Dermis microvascular lymphatic vessel endothelial cell (primary cell): ENCODE measurements at regions not wholly inside any gene's neighbourhood (a gene's known extent, or its start where the extent isn't known, plus 50 kb on each side); places are given as distances from the start of the nearest gene placed in this dataset.
"Not testable (repeated sequence)": the region's sequence is repeated elsewhere in the genome, so short reads cannot be mapped to it uniquely, and the experiment has no call there.

Source experiments
- DNase-seq, 2 donors: peaks; one replicate each; pipeline versions ENCODE4 v3.0.0 to v3.0.0-alpha.2; 2010; ENCODE audit warnings: low read depth in 2 of 2

DNA sequence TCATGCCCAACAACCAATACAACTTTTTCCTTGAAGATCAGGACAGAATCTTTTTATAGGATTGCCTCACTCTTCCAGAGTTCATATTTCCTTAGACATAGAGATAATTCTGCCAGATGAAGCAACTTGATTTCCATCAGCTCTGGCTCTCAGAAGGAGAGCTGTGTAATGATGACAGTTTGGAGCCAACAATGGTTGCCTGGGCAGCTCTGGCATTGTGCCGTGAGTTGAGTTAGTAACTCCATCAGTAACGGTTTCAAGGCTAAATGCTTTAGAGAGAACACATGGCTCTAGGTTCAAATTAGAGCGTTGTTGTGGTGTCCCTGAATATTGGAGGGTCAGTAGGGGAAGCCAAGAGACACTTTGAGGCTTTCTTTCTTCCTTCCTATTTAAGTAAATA is 501.7 kb upstream of the SEL1L start:
- no peak for DNase-seq

DNA sequence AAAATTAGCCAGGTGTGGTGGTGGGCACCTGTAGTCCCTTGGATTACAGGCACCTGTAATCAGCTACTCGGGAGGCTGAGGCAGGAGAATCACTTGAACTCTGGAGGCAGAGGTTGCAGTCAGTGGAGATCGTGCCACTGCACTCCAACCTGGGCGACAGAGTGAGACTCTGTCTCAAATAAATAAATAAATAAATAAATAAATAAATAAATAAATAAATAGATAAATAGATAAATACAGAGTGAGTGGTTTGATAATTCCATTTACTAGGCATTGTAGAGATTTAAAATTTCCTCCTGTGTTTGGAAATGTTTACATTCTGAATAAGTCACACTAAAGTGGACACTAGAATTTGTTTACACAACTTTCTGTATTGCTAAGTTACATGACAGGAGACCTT is 504.4 kb upstream of the SEL1L start:
- not testable (repeated sequence) for DNase-seq

DNA sequence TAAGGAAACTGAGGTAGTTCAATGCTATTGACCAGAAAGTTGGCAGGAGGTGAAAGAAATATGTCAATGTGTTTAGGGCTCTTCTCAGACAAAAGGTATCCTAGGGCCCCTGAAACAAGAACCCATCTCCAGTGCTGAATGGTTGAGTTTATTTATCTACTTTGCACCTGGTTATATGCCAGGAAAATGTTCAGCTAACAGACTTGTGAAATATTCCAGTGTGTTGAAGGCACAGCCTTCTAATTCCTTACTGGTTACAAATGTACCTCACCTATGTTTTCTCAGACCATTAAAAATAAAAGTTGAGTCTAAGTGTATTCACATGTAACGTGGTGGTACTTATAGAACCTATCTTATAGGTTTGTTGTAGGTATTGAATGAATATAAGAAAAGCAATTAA is 511.7 kb upstream of the SEL1L start:
- no peak for DNase-seq

DNA sequence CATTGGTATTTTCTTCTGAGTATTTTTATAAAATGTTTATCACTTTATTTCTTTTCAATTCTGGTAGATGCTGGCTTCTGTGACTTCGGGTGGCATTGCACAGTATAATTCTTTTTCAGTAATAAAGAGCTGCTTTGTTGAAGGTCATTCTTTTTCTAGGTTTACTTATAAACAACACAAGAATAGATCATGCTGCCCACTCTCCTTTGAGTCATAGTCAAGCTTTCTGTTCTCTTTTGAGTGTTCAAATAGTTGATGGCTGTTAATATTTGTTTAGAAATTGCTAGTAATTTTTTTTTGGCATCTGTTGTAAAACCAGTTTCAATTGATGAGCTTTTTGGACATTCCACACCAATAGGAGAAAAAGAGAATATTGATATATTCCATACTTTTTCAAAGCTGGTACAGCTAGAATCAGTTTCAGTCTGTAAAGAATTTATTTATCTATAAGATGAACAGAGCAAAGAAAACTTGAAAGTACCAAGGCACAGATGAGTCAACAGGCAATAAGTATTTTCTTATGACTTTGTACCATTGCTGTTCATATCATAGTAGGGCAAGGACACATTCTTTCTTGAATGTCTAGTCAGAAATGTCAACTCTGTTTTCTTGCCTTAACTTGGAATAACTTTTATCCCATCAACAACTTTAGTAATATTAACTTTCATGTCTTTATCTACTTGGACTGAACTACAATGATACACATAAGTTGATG is 513.0 kb upstream of the SEL1L start:
- no peak for DNase-seq

DNA sequence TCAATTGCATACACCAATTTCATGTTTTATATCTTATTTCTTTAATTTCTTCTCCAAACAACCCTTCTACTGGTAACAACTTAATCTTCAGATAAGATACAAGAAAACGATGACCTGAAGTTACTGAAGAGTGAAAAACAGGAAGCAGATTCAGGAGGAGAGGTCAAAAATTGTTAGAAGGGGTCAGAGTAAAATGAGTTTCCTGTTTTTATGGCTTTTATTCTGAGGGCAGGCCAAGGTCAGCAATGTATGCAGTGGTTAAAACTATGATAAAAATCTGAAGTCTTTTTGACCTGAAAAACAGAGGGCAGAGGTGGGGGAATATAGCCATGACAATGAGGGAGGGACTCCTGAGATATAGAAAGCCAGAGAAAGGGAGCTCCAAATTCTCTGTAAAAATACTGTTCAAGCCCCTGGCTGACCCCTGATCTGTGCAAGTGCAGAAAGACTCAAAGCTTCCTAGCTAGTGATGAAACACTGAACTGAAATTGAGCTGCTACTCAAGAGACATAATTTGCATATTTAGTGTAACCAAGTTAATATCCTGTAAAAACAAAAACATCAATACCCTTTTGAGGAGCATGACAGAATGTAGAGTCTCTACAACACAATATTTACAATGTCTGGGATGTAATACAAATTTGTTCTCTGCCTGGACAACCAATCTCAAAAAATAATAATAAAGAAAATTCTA is 514.3 kb upstream of the SEL1L start:
- DNase-seq: no peak

DNA sequence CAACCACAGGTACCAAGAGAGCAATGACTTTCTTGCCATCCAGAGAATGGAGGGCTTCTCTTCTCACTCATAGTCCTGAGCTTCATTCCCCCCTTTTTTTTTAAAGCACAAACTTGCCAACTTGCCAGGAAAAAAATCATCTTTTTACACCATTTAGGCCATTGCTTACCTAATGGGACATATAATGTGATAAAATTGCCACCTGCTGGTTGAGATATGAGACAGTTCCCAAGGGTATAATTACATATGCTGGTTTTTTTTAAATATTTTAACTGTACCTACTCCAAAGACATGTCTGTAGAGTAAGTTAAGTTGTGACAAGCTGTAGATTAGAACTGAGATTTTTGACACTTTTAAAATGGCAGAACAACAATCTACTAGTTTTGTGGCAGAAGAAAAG is 519.1 kb upstream of the SEL1L start:
- no peak for DNase-seq

DNA sequence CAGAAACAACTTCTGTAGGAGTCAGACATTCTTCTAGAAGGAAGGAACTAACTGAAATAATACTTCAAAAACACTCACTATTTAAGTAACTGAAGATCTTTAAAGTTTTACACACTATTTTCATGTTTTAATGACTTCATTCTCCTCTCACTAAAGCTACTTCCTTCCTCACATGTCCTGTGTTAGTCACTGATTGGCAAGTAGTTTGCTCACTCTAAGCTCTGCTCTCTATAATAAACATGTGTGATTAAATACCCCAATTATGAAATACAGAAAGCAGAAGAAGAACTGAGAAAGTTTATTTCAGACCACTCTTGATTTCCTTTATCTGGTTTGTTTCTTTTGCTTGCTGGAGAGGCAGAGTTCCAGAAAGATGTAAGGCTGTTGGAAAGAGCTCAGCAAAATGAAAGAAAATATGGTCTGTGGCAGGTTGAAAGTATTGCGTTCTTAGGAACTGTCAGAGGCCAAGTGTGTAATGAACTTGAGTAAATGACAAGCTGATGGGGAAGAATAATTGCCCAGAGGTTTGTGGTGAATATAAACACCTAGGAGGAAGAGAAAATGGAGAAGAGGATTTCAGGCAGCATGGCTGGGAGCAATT is 522.0 kb upstream of the SEL1L start:
- DNase-seq: peak in 1 of 2 donors; percentile 11

DNA sequence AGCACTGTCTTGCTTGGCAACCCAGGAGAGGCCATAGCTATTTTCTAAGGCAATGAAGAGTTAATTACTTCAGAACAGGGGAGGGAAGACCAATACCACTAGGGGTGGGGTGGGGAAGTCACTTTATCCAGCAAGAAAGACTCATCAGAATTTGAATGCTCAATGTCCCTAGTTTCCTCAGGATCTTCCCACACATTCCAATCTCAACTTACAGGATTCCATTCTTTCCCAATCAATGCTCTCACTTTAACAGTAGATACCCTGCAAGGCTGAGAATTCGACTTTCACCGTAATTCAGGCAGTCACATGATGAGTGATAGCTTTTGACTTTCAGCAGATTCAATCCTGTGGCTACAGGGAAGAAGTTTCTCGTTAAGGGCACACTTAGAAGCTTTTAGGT is 526.6 kb upstream of the SEL1L start:
- no peak for DNase-seq

DNA sequence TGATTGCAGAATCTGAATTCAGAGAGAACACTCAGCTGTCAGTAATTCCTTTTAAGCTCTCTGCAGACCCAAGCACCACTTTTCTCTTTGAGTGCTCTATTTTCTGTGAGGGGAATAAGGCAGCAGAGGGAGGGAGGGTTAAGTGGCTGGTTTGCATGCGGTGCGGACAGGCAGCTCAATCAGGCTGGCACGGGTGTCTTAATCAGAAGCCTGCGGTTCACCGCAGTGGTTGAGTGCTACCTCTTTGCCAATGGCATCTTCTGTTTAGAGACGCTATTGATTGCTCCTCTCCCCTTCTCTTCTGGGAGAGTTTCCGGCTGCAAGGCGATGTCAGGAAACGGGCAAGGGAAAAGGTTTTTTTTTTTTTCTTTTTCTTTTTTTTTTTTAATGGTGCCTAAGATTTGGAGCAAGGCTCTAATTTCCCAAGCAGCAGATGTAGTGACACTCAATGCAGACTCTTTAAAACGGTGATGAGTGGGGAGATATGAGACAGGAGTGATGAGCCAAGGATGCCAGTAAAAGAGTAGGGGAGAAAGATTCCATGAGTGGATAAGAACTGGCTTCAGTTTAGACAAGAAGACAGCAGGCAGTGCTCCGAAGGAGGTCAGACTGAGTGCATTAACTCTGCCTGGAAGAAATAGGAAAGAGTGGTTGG is 533.7 kb upstream of the SEL1L start:
- DNase-seq: no peak

DNA sequence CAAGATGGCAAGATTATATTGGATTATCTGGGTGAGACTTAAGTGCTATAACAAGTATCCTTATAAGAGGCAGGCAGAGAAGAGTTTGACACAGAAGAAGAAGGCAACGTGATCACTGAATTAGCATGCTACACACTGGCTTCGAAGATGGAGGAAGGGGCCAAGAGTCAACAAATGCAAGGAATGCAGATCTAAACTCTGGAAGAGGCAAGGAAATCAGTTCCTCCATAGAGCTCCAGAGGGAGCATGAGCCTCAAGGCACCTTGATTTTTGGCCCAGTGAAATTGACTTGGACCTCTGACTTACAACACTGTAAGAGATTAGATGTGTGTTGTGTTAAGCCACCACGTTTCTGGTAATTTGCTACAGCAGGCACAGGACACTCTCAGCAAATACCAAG is 536.4 kb upstream of the SEL1L start:
- no peak for DNase-seq

DNA sequence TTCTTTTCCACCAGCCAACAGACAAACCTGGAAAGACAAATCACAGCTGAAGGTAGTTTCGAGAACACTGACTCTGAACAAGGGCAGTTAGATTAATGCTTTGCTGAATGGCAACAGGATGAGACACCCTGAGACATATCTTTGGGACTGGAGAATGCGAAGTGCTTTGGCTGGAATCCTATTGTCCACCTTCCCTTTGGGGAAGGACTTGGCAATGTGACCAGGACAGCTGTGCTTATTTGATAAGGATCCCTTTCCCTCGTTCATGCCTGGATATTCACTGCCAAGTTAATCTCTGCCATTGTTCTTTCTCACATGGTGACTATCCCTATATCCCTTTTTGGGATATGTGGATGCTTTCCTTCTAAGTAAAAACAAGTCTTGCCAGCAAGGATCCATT is 537.1 kb upstream of the SEL1L start:
- no peak for DNase-seq

DNA sequence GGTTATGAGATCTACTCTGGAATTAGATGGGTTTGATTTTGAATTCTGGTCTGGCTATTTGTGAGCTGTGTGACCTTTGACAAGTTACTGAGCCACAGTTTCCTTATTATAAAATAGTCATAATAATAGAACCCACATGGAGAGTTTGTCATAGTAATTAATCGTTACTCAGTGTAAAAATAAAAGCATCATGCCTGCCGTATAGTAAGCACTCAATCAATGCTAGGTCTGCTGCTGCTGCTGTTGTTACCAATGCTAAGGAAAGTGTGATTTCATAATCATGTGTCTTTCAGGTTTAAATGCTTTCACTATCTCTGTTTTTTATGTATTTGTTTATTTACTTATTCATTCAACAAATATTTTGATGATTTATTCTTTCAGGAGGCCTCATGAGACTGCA is 539.9 kb upstream of the SEL1L start:
- DNase-seq: no peak

DNA sequence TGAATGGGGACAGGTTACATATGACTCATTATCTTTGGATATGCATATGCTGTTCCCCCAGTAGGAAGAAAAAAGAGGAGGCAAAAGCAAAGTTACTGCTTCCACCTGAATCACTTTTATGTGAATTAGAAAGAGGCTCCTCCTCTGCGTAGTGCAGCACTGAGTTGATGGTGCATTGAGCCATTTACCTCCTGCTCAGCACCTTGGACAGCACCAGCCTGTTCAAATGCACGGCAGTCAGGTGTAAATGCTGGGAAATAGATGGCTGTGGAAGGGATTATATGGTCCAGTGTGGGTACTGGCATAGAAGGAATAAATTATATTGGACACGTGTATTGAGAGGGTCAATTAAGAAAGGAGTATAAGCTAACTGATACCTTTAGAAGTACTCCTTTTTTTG is 541.9 kb upstream of the SEL1L start:
- peak; percentile 13 to 23 for DNase-seq

DNA sequence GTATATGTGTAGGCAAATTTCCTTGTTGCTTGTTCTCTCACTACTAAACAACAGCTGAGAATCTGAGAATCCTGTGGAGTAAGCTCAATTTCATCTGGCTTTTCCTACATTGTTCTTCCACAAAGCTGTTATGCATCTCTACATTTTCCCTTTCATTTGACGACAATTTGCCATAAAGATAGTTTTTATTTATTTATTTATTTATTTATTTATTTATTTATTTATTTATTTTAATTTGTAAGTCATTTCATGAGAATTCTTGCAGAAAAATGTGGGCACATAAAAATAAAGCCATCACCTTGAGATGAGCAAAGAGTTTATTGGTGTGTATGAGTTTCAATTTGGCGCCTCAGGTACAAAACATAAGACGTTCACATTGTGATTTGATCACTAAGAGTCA is 545.9 kb upstream of the SEL1L start:
- DNase-seq: no peak

DNA sequence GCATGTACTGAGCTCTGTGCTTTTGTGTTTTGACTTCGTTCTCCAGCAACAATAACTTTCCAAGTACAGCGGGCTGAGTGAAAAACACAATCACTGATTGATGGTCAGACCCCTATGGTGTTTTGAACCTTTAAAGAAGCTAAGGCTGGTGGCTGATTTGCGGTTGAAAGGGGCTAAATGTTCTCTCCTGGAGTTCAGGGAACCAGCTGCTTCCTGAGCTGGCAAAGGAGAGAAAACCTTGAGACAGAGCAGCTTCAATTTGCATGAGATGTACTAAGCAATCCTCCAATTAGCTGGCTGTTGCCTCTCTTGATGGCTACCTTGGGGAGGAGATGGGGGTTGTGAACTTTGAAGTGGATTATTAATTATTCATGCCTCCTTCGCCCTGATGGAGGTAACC is 546.7 kb upstream of the SEL1L start:
- no peak for DNase-seq

DNA sequence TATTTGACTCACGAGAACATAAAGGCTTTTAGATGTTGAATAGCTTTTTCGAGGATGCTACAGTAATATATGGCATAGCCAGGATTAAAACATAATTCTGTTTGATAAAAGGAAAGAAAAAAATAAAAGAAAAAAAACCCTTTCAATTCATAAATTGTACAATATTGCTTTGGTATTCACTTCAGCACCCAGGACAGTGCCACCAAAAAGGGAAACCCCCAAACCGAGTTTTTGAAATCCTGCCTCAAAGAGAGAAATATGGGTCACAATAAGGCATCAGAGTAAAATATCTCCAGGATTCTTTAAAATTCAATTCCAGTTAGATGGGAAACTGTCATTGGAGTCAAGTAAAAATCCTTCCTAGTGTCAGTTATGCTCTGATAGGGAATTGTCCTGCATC is 551.2 kb upstream of the SEL1L start:
- no peak for DNase-seq

DNA sequence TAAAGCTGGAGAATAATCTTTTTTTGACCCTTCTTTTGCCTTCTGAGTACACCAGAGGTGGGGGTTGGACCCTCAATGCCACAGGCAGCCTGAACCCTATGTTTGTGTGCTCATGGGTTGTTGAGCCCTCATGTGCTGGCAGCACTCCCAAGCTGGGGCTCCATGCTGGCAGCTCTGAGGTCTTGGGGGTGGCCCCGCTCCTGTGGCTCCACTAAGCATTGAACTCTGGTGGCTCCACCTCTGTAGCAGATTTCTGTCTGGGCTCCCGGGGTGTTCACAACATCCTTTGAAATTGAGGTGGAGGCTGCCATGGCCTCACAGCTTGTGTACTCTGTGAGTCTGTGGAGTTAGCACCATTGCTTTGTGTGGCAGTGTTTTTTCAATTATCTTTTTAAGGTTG is 557.4 kb upstream of the SEL1L start:
- no peak for DNase-seq

DNA sequence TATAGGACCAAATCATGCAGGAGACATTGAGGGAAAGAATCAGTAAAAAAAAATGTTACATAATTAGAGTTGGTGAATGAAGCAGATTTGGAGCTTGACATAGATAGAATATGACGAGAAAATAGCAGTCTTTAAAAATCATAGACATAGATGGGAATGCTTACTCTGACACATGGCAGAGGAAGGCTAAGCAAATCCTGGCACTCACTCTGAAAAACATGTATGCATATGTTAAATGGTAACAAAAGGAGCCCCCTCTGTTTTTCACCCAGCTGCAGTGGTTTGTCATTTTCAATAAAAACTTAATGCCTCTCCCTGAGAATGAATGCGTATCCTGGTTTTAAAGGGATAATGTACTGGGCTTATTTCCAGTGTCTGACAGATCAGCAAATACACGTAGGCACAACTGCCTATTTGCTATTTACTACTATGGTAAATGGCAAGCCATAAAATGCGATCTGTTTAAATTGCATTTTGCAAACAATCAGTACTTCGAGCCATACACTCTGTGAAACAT is 561.2 kb upstream of the SEL1L start:
- DNase-seq: no peak

DNA sequence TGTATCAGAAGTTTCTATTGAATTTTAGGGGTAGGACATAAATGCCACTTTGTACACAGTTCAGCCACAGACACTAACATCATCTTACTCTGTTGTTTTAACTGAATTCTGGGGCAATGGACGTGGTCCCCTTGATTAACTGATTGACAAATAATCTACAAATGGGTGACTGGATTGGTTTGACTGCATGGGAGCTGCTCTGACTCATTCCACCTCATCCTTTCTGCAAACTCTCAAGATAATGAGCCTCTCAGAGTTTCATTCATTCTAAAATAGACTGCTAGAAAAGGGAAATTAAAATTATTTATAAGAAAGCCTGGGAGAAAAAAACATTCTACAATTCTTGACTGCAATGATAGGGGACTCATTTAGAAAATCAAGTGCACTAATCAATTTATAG is 570.4 kb upstream of the SEL1L start:
- DNase-seq: no peak

DNA sequence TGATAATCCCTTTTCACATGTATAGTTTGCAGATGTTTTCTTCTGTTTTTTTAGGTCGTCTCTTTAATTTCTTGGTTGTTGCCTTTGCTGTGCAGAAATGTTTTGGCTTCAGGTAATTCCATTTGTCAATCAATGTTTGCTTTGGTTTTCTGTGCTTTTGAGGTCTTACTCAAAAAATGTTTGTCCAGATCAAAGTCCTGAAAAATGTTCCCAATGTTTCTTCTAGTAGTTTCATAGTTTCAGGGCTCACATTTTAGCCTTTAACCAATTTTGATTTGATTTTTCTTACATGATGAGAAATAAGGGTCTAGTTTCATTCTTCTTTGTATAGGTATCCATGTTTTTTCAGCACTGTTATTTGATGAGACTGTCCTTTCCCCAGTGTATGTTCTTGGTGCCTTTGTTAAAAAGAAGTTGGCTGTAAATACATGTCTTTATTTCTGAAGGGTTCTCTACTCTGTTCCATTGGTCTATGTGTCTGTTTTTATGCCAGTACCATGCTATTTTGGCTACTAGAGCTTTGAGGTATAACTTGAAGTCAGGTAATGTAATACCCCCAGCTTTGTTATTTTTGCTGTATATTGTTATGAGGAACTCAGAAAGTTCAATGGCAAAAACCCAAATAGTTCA is 578.7 kb upstream of the SEL1L start:
- DNase-seq: no peak

DNA sequence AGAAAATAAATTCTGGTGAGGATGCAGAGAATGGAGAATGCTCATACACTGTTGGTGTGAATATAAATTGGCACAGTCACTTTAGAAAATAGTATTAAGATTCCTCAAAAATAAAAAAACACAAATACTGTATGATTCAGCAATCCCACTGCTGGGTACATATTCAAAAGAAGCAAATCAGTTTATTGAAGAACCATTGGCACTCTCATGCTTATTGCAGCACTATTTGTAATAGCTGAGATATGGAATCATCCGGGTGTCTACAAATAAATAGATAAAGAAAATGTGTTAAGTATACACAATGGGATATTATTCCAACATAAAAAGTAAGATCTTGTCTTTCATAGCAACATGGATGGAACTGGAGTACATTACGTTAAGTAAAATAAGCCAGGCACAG is 579.4 kb upstream of the SEL1L start:
- DNase-seq: no peak

DNA sequence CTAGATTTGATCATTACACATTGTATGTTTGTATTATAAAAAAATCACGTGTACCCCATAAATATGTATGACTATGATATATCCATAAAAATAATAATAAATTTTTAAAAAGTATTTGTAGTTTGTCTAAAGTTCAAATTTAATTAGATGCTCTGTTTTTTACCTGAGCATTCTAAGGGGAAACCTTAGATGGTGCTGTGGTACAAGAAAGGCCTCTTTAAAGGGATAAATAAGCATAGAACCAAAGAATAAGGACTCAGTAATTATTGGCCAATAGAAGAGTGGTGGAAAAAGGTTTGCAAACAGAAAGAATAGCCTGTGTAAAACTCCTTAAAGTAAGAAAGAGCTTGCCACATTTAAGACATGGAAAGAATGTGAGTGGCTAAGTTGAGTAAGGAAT is 580.1 kb upstream of the SEL1L start:
- DNase-seq: no peak
